Left renal pelvis (tissue), 4 donors: ENCODE measurements at regions not wholly inside any gene's neighbourhood (a gene's known extent, or its start where the extent isn't known, plus 50 kb on each side); places are given as distances from the start of the nearest gene placed in this dataset.
A peak's percentile ranks its signal among the peaks of the same experiment; 100 is the strongest.
"Not testable (repeated sequence)": the region's sequence is repeated elsewhere in the genome, so short reads cannot be mapped to it uniquely, and the experiment has no call there.

ENCODE experiments used
- DNase-seq, 4 donors: peaks; one replicate each; pipeline ENCODE4 v3.0.0-alpha.2; 2013; ENCODE audit warnings: low read depth in 4 of 4, low spot score in 3 of 4

DNA sequence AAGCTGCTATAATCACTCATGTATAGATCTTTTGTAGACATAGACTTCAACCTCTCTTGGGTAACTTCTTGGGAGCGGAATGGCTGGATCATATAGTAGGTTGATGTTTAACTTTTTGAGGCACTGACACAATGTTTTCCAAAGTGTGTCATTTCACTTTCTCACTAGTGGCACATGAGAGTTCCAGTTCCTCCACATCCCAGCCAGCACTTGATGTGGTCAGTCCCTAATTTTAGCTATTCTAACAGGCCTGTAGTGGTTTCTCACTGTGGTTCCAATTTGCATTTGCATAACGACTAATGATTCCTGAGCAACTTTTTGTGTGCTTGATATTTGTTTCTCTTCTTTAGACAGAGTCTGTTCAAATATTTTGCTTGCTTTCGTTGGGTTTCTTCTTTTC, 221.3 kb downstream of the DLL1 start:
- no peak for DNase-seq

DNA sequence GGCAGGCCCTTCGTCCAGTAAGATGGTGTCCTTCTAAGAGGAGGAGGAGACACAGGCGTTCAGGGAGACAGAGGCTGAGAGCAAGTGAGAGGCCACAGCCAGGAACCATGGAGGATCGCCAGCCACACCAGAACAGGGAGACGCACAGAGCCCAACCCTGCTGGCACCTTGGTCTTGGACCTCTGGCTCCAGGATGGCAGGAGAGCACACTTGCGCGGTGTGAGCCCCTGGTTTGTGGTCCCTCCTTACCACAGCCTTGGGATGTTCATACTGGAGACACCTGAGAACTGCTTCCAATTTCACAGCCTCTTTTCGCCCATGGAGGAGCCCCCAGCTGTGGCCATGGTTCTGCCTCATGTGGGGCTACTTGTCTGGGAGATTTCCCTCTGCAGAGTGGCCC, 222.4 kb downstream of the DLL1 start:
- DNase-seq, result no peak

DNA sequence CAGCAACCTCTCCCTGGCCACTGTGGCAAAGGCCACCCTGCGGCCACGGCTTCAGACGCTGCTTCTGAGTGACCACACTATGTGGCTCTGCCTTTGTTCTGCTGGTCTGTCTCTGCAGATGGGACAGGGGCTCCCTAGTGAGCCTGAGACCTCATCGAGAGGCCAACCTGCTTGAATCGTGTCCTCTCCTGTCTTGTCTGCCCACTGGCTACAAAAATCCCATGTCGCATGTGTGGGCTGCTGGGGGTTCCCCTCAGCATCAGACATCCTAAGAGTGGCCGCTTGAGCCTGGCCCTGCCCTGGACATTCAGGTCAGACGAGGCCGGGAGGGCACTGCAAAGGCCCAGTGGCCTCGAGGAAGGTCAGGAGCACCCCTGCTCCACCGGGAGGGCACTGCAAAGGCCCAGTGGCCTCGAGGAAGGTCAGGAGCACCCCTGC, 222.9 kb downstream of the DLL1 start:
- DNase-seq, result no peak

DNA sequence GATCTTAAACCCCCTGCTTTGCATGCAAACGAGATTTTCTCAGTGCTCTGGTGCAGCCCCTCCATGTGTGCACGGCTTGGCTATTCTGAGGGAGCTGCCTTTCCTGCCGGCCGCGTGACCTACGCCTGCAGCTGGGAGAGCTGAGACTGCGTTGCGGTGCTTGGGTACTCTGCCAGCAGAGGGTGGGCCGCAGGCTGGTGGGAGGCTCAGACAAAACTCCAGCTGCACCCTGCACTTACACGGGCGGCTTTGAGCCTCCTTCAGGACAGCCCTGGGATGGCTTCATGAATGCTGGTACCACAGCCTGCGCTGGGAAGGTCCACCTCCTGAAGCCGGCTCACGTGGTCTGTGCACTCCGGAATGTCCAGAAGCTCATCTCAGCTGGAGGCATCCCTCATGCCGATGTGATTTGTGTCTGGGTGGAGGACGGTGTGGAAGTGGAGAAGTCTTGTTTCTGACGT, 223.7 kb downstream of the DLL1 start:
- no peak for DNase-seq

DNA sequence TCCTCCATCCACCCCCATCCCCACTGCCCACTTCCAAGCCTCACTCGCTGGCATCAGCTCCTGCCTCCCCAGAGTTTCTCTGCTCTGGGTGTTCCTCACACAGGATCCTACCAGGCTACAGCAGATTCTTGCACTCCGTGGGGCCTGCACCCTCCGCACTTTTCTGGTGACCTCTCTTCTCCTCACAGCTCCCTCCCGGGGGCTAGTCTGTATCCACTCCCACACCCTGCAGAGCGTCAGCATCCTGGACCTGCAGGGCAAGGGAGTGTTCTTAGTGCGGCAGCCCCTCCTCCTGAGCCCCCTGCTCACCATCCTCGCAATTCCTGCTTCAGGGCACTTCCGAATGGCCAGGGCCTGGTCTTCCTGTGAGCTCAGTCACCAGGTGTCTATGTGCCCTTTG, 224.2 kb downstream of the DLL1 start:
- no peak for DNase-seq

DNA sequence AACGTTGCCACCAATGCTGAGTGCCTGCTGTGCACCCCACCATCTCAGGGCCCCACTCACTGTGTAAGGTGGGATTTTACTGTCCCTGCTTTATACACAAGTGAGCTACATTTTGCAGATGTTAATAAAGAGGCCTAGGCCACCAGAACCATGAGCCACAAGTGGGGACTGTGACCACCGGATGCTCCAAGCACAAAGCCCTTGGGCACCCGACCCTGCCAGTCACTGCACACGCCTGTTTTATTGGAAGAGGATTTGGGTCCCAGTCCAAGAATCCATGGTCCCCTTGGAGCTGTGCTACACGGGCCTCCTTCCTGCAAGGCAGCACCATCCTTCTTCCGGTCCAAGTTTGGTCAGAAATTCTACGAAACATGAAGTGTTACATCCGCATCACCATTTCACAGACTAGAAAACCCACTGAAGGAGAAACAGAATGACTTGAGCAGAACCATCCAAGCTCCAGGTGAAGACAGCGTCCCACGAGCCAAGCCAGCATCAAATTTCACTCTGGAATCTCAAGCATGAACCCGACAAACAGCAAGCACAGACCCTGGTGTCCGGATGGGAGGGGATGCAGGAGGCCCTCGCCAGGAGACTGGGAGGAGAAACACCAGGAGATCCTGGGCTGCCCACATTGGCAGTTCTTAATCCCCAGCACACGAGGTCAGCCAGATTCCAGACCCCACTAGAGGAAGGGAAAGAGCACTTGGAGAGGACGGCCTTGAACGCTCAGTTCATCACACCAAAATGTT, 226.9 kb downstream of the DLL1 start:
- DNase-seq, result peak in 1 of 4 donors; percentile 46

DNA sequence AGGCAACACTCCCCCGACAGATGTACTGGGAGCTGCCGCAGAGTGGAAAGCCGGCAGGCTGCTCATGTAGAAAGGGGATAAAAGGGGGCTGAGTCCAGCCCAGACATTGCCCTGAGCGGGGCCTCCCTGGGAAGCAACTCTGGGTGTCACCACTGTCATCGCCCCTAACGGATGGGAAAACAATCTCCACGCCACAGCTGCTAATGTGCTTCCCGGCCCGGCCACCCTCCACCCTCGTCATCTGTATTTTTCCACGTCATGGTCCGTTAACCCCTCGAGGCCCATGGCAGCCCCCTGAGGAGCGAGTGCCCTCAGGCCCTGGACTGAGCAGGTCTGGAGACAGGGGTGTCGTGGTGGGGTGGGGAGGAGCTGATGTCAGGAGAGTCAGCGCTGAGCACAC, 227.4 kb downstream of the DLL1 start:
- DNase-seq, result no peak

DNA sequence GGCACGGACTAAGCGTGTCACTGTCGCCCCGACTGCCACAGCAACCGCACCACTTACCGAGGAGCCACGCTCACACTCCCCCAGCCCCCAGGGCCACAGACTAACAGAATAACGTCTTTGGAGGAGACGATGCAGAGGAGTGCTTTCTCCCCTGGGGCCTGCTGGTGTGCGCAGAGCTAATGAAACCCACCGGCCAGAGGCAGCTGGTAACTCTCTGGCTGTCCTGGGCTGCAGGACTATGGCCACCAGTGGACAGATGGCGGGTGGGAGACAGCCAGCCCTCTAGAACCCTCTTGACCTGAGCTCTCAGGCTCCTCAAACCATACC, 228.0 kb downstream of the DLL1 start:
- no peak for DNase-seq

DNA sequence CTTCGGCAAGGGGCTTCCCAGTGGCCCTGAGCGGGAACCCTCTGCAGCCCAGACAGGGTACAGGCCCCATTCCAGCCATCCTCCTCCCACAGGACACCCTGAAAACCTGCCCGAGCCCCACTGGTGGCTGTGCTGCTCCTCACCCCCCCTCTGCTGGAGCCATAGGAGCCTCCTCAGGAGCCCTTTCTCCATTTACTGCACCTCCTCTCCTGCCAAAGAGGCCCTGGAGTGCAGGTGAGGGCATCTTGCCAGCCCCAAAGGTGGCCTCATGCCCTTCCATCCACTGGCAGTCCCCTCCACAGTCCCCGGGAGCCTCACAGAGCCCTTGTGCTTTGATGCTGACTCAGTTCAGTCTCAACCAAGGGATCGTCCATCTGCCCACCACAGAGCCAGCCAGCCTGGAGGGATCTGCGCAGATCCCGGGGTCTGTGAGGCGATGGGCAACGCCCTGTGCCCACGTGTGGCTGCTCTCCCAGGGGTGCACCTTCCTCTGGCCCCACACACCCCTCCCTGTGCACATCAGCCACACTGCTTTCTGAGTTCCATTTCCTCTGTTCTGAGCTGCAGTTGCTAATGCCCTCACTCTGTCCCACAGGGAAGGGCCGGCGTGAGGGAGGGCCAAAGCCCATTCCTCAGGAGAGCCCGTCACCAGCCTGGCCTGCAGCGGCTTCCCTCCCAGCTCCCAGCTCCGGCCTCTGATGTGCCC, 228.5 kb downstream of the DLL1 start:
- no peak for DNase-seq

DNA sequence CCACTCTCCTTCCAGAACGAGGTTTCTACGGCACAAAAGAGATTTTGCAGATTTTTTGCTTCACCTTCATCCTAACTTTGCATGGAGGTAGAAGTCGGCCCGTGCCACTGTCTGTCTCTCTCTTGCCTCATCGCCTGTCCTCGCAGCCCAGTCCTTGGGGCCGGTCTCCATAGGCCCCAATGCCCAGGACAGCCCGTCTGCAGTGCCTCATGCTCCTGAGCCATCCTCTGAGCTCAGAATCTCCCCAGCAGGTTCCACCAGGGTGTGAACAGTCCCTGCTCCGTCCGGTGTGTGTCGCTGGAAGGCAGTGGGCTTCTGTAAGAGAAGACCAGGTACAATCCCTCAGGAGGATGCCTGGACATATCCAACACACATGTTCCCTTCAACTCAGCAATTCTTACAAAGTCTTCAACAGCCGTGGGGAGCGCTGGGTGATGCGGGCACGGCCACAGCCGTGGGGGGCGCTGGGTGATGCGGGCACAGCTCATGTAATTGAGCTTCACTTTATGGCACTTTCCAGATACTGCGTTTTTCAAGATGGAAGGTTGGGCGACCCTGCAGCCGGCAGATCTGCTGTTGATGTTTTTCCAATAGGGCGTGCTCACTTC, 231.9 kb downstream of the DLL1 start:
- no peak for DNase-seq

DNA sequence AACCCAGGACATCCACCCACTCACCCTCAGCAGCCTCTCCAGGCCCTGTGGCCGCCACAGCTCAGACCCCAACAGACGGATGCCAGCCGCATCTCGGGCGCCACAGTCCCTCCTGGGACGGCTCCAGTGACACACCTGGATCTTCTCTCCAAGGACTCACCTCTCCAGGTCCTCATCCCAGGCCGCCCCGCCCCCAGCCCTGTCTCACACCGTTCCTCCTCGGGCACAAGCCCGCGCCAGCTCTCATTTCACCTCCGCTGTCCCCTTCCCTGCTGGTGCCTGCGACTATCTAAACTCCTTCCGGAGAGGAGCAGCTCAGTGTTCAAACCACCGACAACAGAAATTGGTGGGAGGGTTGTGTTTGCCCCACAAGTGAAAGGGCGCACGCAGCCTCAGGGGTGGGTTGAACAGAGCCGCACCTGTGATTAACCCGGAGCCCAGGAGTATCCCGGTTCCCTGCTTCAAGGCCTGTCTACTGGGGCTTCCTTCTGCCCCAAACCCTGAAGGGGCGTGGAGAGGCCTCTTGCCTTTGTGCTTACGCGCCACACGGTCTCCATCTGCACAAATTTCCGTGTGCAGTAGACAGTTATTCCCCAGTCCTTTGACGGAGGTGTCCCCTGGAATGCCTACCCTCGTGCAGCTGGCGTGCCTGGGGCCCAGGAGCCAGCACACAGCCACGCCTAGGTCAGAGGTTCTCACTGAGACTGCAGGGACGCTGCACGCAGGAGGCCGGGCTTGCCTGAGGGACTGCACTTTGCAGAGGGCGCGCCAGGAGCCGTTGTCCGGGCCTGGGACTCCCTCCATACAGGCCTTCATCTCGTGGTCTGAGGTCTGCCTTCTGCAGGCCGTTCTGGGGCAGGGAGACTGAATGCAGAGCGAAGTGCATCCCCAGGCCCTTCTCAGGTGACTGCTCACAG, 232.7 kb downstream of the DLL1 start:
- DNase-seq, result no peak

DNA sequence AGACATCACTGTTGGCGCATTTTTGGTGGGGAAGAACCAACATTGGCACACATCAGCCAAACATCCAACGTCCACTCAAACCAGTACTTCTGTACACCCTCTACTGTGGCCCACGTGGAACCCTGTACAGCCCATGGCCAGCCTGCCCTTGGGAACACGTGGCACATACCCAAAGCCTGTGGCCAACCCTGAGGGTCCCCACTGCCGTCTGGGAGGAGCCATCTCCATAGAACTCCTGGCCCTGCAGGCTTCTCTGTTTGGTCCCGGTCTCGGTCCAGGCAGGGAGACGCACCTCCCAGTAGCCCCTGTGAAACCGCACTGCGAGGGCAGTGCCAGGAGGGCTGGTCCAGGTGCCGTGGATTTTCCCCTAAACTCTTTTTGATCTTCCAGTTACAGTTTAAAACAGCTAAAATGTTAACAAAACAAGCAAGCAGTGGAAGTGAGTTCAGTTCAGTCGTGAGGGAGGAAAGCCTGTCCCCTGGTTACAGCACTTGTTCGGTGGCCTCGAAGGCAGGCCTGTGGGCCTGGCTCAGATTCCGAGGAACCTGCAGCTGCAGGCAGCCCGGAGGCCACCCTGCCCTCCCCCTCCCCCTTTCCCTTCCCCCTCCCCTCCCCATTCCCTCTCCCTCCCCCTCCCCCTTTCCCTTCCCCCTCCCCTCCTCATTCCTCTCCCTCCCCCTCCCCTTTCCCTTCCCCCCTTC, 233.7 kb downstream of the DLL1 start:
- no peak for DNase-seq

DNA sequence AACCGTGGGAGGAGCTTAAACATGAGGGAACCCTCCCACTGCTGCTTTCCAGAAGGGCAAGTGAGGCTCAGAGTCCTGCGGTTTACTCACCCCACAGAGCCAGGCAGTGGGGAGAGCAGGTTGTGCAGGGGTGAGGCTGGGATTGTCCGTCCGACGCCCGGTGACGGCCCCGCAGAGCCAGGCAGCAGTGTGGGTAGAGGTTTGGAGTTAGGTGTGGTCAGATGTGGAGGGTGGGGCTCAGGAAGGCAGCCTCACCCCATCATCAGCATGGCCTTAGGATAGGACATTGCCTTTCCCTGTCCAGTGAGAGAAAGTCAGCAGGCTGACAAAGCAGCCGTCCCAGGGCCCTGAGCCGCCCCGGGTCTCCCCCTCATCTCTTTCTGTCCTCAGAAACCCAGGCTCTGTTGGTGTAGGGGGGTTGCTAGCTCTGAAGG, 234.6 kb downstream of the DLL1 start:
- no peak for DNase-seq

DNA sequence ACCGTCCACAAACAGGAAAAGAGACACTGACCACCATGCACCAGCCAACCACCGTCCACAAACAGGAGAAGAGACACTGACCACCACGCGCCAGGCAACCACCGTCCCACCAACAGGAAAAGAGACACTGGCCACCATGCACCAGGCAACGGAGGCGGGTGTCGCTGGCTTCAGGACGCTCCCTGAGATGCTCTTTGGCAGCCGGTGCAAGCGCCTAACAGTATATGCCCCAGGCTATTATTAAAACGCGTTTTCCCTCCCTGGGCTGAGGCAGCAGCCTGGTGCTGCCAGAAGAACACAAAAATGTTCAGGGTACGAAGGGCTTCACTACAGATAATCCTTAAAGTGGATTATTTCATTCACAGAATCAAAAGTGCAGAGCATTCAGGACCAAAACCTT, 235.1 kb downstream of the DLL1 start:
- not testable (repeated sequence) for DNase-seq

DNA sequence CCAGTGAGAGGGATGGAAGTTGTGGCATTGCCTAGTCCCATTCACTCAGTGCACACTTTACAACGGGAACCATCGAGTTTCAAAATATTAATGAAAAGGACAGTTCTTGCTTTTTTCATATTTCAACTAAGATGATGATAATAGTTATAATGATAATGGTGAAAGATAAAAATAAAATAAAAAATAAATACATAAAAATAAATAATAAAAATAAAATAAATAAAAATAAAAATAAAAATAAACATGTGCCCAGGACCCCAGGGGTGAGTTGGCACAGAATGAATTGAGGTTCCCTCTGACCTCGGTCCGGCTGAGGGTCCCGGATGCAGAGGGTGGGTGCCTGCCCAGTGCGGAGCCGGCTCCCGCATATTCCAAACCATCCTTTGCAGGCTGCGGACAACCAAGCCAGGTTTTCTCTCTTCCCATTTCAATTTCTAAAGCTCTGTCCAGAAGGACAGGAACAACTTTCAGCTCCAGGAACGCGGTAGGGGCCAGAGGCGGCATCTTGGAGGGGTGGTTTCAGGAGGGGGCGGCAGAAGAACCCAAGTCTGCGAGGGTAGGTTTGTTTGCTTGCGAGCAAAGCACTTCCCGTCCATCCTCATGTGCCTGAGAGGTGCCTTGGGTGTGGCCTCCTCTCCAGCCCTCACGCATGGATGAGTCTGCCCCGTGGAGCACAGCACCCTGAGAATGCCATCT, 236.8 kb downstream of the DLL1 start:
- no peak for DNase-seq

DNA sequence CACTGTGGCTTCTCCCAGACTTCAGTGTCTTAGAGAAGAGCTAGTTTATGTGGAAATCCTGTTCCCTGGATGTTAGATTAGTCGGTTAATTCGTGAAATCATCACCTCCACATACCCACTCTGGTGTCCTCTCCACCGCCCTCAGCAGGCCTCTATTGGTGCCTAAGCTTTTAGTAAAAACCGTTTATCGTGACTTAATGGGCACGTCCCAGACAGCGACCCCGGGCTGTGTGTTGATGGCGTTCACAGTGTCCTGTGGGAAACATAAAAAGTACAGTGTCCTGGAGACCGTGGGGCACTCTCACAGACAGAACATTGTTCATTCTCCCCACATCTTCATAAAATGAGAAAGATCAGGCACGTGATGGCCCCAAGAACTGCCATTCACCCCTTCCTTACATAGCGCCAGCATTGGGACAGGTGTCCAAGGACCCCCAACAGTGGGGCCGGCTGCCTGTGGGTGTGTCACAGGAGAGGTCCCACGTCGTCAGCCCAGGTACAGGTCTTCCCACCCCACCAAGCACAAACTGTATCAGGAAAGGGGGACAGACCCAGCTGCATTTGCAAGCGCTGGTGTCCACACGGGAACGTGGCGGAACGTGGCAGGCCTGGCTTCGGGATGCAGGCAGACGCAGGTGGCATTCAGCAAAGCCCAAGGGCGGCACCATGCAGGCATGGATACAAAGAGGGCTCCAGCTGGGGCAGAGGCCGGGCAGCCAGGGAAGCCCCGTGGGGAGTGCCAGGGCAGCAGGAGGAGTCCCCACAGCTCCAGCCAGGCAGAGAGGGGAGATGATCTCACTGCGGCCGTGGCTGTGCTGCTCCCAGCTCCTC, 237.7 kb downstream of the DLL1 start:
- DNase-seq, result no peak

DNA sequence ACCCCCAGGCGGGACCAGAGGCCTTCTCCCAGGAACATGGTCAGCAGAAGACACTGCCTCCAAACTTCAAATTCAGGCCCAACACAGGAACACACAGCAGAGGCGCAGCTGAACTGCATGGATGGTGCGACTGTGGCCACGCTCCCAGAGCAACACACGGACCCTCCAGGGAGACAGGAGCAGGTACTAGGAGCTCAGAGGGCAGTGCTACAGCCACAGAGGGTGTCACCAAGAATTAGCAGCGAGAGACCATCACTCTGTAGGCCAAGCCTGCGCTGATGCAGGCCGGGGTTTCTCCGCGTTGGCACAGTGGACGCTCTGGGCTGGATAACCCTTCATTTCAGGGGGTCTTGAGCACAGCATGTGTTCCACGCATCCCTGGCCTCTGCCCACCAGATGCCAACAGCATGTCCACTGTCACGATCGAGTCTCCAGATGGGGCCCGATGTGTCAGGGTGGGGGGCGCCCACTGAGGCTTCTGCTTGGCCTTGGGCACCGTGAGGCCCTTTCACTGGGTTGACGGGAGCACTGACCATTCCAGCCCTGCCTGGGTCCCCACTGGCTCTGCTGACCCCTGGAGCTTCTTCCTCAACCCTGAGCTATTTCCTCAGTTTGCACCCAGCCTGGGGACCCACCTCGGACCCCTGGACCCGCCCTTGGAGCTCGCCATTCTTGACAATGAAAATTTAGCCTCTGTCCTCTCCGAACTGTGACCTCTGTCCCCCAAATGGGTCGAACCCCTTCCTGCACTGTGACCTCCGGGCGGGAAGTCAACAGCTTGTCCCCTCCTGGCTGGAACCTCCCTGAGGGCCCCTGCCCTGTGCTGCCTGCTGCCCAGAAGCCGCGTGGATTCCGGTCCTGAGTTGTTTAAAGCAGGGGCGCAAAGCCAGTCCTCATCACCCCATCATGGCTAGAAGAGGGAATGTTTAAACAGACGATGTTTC, 239.4 kb downstream of the DLL1 start:
- no peak for DNase-seq

DNA sequence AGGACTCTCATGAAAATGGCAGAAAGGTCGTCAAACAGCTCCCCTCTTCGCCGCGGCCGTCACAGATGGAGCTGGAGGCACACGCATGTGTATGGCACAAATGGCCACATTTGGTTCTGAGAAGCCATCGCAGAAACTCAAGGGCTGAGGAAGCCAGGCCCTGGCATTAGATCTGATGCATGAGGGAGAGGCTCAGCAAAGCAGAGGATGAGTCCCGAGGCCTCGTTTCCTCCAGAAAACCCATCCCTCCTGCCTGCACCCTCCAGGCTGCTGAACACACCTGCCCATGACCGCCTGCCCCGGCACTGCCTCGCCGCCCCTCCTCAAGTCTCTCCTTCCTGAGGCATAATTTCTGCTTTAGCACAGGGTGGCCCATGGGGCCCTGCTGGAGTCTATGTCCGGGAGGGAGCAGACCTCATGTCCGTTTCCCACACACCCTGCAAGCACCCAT, 240.3 kb downstream of the DLL1 start:
- DNase-seq, result no peak
